GM12891 (cell line): ENCODE measurements at regions not wholly inside any gene's neighbourhood (a gene's known extent, or its start where the extent isn't known, plus 50 kb on each side); places are given as distances from the start of the nearest gene placed in this dataset.
"Not testable (repeated sequence)": the region's sequence is repeated elsewhere in the genome, so short reads cannot be mapped to it uniquely, and the experiment has no call there.

Experiments
- DNase-seq: peaks from one replicate; pipeline ENCODE4 v3.0.0; 2011; ENCODE audit warnings: low spot score; ENCODE audit not compliant: insufficient read length
- FAIRE-seq: peaks from 2 replicates; lab custom pipeline; 2011; peaks lifted over from hg19 to GRCh38; lab: Jason Lieb, UNC
- PAX5 ChIP-seq: IDR thresholded peaks from 2 replicates; pipeline ENCODE4 v1.6.1; 2011; ENCODE audit warnings: low read length, moderate library complexity, mild to moderate bottlenecking; ENCODE audit not compliant: insufficient read depth, severe bottlenecking
- POLR2A ChIP-seq: IDR thresholded peaks from 2 replicates; pipeline ENCODE4 v1.6.1; 2011; ENCODE audit warnings: low read depth, low read length, control low read depth
- POLR2AphosphoS5 ChIP-seq: IDR thresholded peaks from 2 replicates; pipeline ENCODE4 v1.6.1; 2011; ENCODE audit warnings: low read depth, low read length, control low read depth
- POU2F2 ChIP-seq: IDR thresholded peaks from 2 replicates; pipeline ENCODE4 v1.6.1; 2011; ENCODE audit warnings: low read depth, mild to moderate bottlenecking, control low read depth, low read length, moderate library complexity
- SPI1 ChIP-seq: IDR thresholded peaks from 2 replicates; pipeline ENCODE4 v1.6.1; 2011; ENCODE audit warnings: low read depth, low read length, control low read depth
- TAF1 ChIP-seq: IDR thresholded peaks from 2 replicates; pipeline ENCODE4 v1.6.1; 2011; ENCODE audit warnings: low read depth, low read length, control low read depth

GRCh38 chr5:85646641-85647040, 971.1 kb upstream of the COX7C start:
- FAIRE-seq (no peak), DNase-seq (no peak)
- TF ChIP-seq POLR2AphosphoS5 (no peak), POU2F2 (no peak), SPI1 (no peak), POLR2A (no peak), PAX5 (no peak), TAF1 (no peak)

GRCh38 chr5:85647349-85648127, 970.2 kb upstream of the COX7C start:
- no peak for TF ChIP-seq POLR2A
- TF ChIP-seq TAF1: no peak
- TF ChIP-seq POU2F2: no peak
- TF ChIP-seq PAX5: no peak
- TF ChIP-seq POLR2AphosphoS5: no peak
- no peak for TF ChIP-seq SPI1
- no peak for FAIRE-seq
- no peak for DNase-seq

- FAIRE-seq: no peak
- TF ChIP-seq PAX5 (no peak), SPI1 (no peak), POLR2A (no peak), POU2F2 (no peak), POLR2AphosphoS5 (no peak), TAF1 (no peak)
- no peak for DNase-seq
Measured at GRCh38 chr5:85648495-85648894, 969.2 kb upstream of the COX7C start.

- DNase-seq (no peak), FAIRE-seq (no peak)
- no peak for TF ChIP-seq PAX5
- TF ChIP-seq SPI1: no peak
- TF ChIP-seq POLR2A: no peak
- TF ChIP-seq POU2F2: no peak
- no peak for TF ChIP-seq POLR2AphosphoS5
- no peak for TF ChIP-seq TAF1
Measured at GRCh38 chr5:85651731-85652130, 966.0 kb upstream of the COX7C start.

- not testable (repeated sequence) for FAIRE-seq, DNase-seq
Measured at GRCh38 chr5:85654144-85654543, 963.6 kb upstream of the COX7C start.

- FAIRE-seq: no peak
- no peak for TF ChIP-seq TAF1
- TF ChIP-seq POLR2A: no peak
- no peak for TF ChIP-seq PAX5
- TF ChIP-seq POLR2AphosphoS5: no peak
- no peak for TF ChIP-seq SPI1
- TF ChIP-seq POU2F2: no peak
- DNase-seq: no peak
Measured at GRCh38 chr5:85656050-85656449, 961.7 kb upstream of the COX7C start.

- FAIRE-seq: not testable (repeated sequence)
Measured at GRCh38 chr5:85657328-85657727, 960.4 kb upstream of the COX7C start.

GRCh38 chr5:85662969-85663707, 954.6 kb upstream of the COX7C start:
- DNase-seq, FAIRE-seq: not testable (repeated sequence)

More at GRCh38 chr5:85657328-85657727, 960.4 kb upstream of the COX7C start:
- DNase-seq: not testable (repeated sequence)

GRCh38 chr5:85663708-85664031, 954.1 kb upstream of the COX7C start:
- DNase-seq: no peak
- TF ChIP-seq TAF1 (no peak), PAX5 (no peak), POLR2AphosphoS5 (no peak), POU2F2 (no peak), POLR2A (no peak), SPI1 (no peak)
- FAIRE-seq: no peak

- FAIRE-seq (no peak), DNase-seq (no peak)
- no peak for TF ChIP-seq POLR2A
- no peak for TF ChIP-seq POU2F2
- TF ChIP-seq SPI1: no peak
Measured at GRCh38 chr5:85670417-85670816, 947.3 kb upstream of the COX7C start.

- FAIRE-seq (no peak), DNase-seq (no peak)
- no peak for TF ChIP-seq PAX5
Measured at GRCh38 chr5:85671223-85671970, 946.3 kb upstream of the COX7C start.
